Peyer's patch (tissue), 4 donors: ENCODE measurements at regions not wholly inside any gene's neighbourhood (a gene's known extent, or its start where the extent isn't known, plus 50 kb on each side); places are given as distances from the start of the nearest gene placed in this dataset.

ENCODE experiments used
- POLR2A ChIP-seq, 2 donors: fragments of 450-650 bp; IDR thresholded peaks; one replicate each; pipeline ENCODE4 v1.5.1; 2017; ENCODE audit warnings: antibody characterized with exemption in 2 of 2, mild to moderate bottlenecking in 2 of 2, moderate library complexity in 2 of 2
- TF ChIP-seq, protein P1 (sequence below), 6 experiments: fragments of 450-650 bp in 4 of 6; fragments of 200-600 bp in 2 of 6; sonication (generic) in 1 of 6; IDR thresholded peaks; one replicate each; pipeline ENCODE4 v1.5.1; 2017 to 2019; ENCODE audit warnings: antibody characterized with exemption in 6 of 6, mild to moderate bottlenecking in 3 of 6, moderate library complexity in 1 of 6

DNA sequence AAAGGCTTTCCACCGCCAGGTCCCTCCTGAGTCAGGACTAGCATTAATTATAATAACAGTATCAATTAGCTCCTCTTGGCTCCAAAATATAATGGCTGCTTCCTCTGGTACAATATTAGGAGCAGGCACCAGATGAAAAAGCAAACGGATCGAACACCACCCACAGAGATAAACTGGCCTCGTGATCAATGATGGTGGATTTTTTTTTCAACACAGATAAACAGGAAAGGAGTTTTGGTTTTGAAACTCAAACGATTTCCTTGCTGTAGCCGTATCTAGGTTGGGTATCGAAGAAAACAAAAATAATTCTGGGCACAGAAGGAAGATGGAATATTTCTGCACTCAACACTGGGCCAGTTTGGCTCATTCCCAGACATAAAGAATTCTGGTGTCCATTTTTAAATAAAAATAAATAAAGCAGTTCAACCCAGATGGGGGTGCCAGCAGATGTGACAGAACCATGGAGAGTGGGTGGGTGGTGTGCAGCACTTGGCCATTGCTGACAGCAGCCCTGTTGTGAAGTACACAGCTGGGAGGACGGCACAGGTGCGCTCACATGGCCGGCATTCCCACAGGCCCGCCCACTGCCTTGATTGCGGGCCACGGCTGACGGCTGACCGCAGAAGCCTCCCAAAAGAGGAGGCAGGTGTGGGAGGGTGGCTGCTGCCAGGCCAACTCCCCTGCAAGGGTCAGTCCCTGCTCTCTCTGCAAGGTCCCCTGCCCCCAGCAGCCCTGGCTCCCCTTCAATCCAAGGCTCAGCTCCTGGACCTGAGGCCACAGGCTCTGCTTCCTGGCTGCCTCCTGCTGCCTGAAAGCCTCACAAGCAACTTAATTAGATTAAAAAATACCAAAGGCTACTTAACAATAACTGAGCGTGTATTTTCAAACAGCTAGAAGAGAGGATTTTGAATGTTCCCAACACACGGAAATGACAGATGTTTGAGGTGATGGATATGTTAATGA, 351.9 kb upstream of the ID2 start:
- TF ChIP-seq, protein P1, sequence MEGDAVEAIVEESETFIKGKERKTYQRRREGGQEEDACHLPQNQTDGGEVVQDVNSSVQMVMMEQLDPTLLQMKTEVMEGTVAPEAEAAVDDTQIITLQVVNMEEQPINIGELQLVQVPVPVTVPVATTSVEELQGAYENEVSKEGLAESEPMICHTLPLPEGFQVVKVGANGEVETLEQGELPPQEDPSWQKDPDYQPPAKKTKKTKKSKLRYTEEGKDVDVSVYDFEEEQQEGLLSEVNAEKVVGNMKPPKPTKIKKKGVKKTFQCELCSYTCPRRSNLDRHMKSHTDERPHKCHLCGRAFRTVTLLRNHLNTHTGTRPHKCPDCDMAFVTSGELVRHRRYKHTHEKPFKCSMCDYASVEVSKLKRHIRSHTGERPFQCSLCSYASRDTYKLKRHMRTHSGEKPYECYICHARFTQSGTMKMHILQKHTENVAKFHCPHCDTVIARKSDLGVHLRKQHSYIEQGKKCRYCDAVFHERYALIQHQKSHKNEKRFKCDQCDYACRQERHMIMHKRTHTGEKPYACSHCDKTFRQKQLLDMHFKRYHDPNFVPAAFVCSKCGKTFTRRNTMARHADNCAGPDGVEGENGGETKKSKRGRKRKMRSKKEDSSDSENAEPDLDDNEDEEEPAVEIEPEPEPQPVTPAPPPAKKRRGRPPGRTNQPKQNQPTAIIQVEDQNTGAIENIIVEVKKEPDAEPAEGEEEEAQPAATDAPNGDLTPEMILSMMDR (IDR thresholded peaks at IDR 0.05): no peak
- no peak for TF ChIP-seq POLR2A (IDR thresholded peaks at IDR 0.05)
